ENCODE measurements at regions not wholly inside any gene's neighbourhood (a gene's known extent, or its start where the extent isn't known, plus 50 kb on each side); places are given as distances from the start of the nearest gene placed in this dataset.

DNA sequence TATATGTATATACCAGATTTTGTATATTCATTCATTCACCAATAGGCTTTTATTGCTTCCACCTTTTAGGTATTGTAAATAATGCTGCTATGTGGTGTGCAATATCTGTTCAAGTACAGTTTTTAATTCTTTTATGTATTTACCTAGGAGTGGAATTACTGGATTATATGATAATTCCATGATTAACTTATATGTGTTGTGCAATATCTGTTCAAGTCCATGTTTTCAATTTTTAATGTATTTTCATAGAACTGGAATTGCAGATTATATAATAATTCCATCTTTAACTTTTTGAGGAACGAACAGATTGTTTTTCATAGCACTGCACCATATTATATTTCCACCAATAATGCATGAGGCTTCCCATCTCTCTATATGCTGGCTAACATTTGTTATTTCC lies 50.6 kb upstream of the L3MBTL4 start:
- Histone ChIP-seq H3K9me3 (no peaks in the 10 kb centered on the region), H3K36me3 (replicated peaks in 1 of 2; ENCODE audit: insufficient read depth in 1 of 2, low read depth in 2 of 2) (no peaks in the 10 kb centered on the region), H3K27me3 (no peaks in the 10 kb centered on the region), H3K27ac (no peak overlapping the region), H3K4me1 (no peaks in the 10 kb centered on the region), H3K4me3 (no peak overlapping the region)
- 51 to 69% methylated on average over 1 of the region's 1 CpG for WGBS, 2 donors
- intact Hi-C loops (cut with DNase I): no loop called here
- no peak for TF ChIP-seq POLR2A (IDR thresholded peaks at IDR 0.05)
- TF ChIP-seq, protein P1, sequence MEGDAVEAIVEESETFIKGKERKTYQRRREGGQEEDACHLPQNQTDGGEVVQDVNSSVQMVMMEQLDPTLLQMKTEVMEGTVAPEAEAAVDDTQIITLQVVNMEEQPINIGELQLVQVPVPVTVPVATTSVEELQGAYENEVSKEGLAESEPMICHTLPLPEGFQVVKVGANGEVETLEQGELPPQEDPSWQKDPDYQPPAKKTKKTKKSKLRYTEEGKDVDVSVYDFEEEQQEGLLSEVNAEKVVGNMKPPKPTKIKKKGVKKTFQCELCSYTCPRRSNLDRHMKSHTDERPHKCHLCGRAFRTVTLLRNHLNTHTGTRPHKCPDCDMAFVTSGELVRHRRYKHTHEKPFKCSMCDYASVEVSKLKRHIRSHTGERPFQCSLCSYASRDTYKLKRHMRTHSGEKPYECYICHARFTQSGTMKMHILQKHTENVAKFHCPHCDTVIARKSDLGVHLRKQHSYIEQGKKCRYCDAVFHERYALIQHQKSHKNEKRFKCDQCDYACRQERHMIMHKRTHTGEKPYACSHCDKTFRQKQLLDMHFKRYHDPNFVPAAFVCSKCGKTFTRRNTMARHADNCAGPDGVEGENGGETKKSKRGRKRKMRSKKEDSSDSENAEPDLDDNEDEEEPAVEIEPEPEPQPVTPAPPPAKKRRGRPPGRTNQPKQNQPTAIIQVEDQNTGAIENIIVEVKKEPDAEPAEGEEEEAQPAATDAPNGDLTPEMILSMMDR (IDR thresholded peaks at IDR 0.05): no peak
- ATAC-seq (no peak), DNase-seq (no peak)

DNA sequence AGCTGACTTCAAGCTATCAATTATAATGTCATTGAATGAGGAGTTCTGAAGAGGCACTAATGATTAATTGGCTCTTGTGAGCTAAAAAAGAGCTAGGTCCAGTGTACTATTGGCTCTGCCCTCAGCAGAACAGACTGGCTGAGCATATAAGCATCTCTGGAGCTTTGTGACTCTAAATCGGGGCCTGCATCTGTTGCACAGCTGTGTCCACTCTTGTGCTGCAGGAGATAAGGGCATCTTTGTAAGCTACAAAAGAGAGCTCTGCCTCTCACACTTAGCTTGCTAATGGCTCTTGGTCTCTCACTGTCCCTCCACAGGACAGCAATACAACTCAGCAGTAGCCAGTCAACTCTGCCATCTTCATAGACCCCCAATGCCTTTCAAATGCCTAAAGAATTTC lies 61.5 kb upstream of the L3MBTL4 start:
- WGBS, 2 donors: 50 to 75% methylated on average over 1 of the region's 1 CpG
- Histone ChIP-seq H3K27ac (no peak overlapping the region), H3K9me3 (no peaks in the 10 kb centered on the region), H3K27me3 (no peaks in the 10 kb centered on the region), H3K4me3 (no peak overlapping the region), H3K4me1 (no peaks in the 10 kb centered on the region), H3K36me3 (replicated peaks in 1 of 2; ENCODE audit: insufficient read depth in 1 of 2, low read depth in 2 of 2) (no peaks in the 10 kb centered on the region)
- intact Hi-C loops (cut with DNase I): no loop called here
- DNase-seq (no peak), ATAC-seq (no peak)
- no peak for TF ChIP-seq POLR2A (IDR thresholded peaks at IDR 0.05)
- TF ChIP-seq, protein P1 (IDR thresholded peaks at IDR 0.05): no peak

DNA sequence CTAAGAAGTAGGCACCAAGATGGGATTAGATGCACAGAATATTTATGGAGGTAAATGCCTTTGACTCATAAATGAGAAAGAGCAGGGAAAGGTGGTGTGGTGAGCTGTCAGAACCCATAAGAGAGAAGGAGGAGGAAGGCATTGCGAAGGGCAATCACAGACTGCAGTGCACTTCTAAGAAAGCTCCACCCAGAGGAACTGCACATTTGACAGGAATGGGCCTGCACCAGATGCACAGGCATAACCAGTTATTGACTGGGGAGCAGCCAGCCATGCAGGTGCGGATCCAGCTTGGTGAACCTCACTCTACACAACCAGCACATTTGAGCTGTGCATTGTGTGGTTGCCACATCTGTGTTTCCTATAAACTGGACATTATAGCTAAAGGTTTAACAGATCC lies 62.2 kb upstream of the L3MBTL4 start:
- Histone ChIP-seq H3K4me1 (no peaks in the 10 kb centered on the region), H3K27me3 (no peaks in the 10 kb centered on the region), H3K4me3 (no peak overlapping the region), H3K36me3 (replicated peaks in 1 of 2; ENCODE audit: insufficient read depth in 1 of 2, low read depth in 2 of 2) (no peaks in the 10 kb centered on the region), H3K9me3 (no peaks in the 10 kb centered on the region), H3K27ac (no peak overlapping the region)
- no peak for ATAC-seq
- intact Hi-C loops (cut with DNase I): no loop called here
- DNase-seq: no peak
- TF ChIP-seq, protein P1 (IDR thresholded peaks at IDR 0.05): no peak
- no peak for TF ChIP-seq POLR2A (IDR thresholded peaks at IDR 0.05)
- WGBS, 2 donors: 68 to 83% methylated on average over 2 of the region's 2 CpGs

DNA sequence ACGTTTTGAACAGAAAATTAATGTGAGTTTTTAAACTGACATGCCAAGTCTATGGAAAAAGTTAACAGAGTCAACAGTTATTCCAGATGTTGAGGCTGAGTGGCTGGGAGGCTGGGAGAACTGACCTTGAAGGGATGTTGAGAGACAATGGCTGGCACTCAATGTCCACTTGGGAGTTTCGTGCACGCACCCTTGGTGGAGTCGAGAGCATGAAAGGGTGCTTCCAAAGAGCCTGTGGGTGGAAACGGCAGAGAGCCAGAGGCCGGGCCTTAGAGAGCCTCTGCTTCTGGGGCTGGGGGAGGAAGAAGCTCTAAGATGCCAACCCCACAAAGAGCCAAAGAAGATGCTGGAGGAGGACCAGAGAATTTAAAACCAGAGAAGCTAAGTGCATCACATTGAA lies 63.4 kb upstream of the L3MBTL4 start:
- DNase-seq: no peak
- no peaks in the 10 kb centered on the region for H3K36me3 ChIP-seq (replicated peaks in 1 of 2; ENCODE audit: insufficient read depth in 1 of 2, low read depth in 2 of 2)
- 49 to 63% methylated on average over 6 of the region's 6 CpGs for WGBS, 2 donors
- H3K27me3 ChIP-seq: no peaks in the 10 kb centered on the region
- no peak overlapping the region for H3K4me3 ChIP-seq
- no peak overlapping the region for H3K27ac ChIP-seq
- TF ChIP-seq POLR2A (IDR thresholded peaks at IDR 0.05): no peak
- TF ChIP-seq, protein P1 (IDR thresholded peaks at IDR 0.05): no peak
- intact Hi-C loops (cut with DNase I): no loop called here
- no peak for ATAC-seq
- no peaks in the 10 kb centered on the region for H3K9me3 ChIP-seq
- peaks cover 7% of the 10 kb centered on the region for H3K4me1 ChIP-seq

DNA sequence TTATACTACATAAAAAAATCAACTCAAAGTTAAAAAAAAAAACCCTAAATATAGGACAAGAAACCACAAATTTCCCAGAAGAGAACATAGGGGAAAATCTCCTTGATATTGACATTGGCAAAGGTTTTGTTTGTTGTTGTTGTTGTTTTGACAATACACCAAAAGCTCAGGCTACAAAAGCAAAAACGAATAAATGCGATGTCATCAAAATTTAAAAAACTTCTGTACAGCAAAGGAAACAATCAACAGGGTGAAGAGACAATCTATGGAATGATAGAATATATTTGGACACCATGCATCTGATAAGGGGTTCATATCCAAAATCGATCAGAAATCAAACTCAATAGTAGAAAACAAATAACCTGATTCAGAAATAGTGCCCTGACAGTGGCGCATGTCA lies 65.0 kb upstream of the L3MBTL4 start:
- ATAC-seq (no peak), DNase-seq (no peak)
- Histone ChIP-seq H3K9me3 (no peaks in the 10 kb centered on the region), H3K36me3 (replicated peaks in 1 of 2; ENCODE audit: insufficient read depth in 1 of 2, low read depth in 2 of 2) (no peaks in the 10 kb centered on the region), H3K4me3 (no peak overlapping the region), H3K27ac (no peak overlapping the region), H3K27me3 (no peaks in the 10 kb centered on the region), H3K4me1 (peaks cover 7% of the 10 kb centered on the region)
- no peak for TF ChIP-seq POLR2A (IDR thresholded peaks at IDR 0.05)
- TF ChIP-seq, protein P1 (IDR thresholded peaks at IDR 0.05): no peak
- intact Hi-C loops (cut with DNase I): loop anchor here (10.0 kb wide), 1 partner anchor 605 kb away; no protein-coding TSS in a partner anchor
- WGBS, 2 donors: 63 to 69% methylated on average over 4 of the region's 4 CpGs
